AG04450 (cell line): ENCODE measurements at regions not wholly inside any gene's neighbourhood (a gene's known extent, or its start where the extent isn't known, plus 50 kb on each side); places are given as distances from the start of the nearest gene placed in this dataset.

Source experiments
- CTCF ChIA-PET: fragments of 300-600, 350-600 bp; formaldehyde crosslinking; extraction: SDS; loops from one replicate; lab custom pipeline; 2022; ENCODE audit warnings: antibody characterized with exemption, inconsistent platforms; lab: Charles Lee
- POLR2A ChIA-PET: fragments of 350-600 bp; formaldehyde crosslinking; extraction: SDS; loops from one replicate; lab custom pipeline; 2021; ENCODE audit warnings: antibody characterized with exemption, inconsistent platforms; lab: Yijun Ruan, JAX
- DNase-seq: peaks from one replicate; pipeline ENCODE4 v3.0.0-alpha.2; 2011; ENCODE audit warnings: low read depth, low spot score
- H3K27ac ChIP-seq: one replicate; pipeline ENCODE4 v1.5.1; 2012; ENCODE audit warnings: low read depth, low read length, control low read depth
- H3K27me3 ChIP-seq: one replicate; pipeline ENCODE4 v1.6.0; 2012; ENCODE audit warnings: low read length; ENCODE audit not compliant: control insufficient read depth, insufficient read depth
- H3K4me3 ChIP-seq: 2 replicates; pipeline ENCODE4 v1.5.1; 2011; ENCODE audit warnings: mild to moderate bottlenecking, low read depth, low read length, control low read depth
- H3K9me3 ChIP-seq: 2 replicates; pipeline ENCODE4 v1.5.1; 2012; ENCODE audit warnings: low read length; ENCODE audit not compliant: control insufficient read depth, insufficient read depth
- CTCF ChIP-seq: IDR thresholded peaks from 2 replicates; pipeline ENCODE4 v1.5.1; 2011; ENCODE audit warnings: low read depth, low read length, control low read depth, inconsistent platforms

- DNase-seq: no peak
- no peaks in the 10 kb centered on the region for H3K27me3 ChIP-seq
- peaks cover 15% of the 10 kb centered on the region for H3K9me3 ChIP-seq
- POLR2A ChIA-PET: no interaction called here
- no peak for TF ChIP-seq CTCF
- no peak overlapping the region for H3K4me3 ChIP-seq
- CTCF ChIA-PET: no interaction called here
- no peak overlapping the region for H3K27ac ChIP-seq
These were observed 2258.8 kb upstream of the WWC1 start for GRCh38 chr5:166032601-166033000.

GRCh38 chr5:166045961-166046360, 2245.5 kb upstream of the WWC1 start:
- no peaks in the 10 kb centered on the region for H3K27me3 ChIP-seq
- ChIA-PET POLR2A (no interaction called here), CTCF (no interaction called here)
- peaks cover 7% of the 10 kb centered on the region for H3K9me3 ChIP-seq
- no peak for TF ChIP-seq CTCF
- H3K27ac ChIP-seq: no peak overlapping the region
- H3K4me3 ChIP-seq: no peak overlapping the region
- DNase-seq: no peak

GRCh38 chr5:166046956-166047355, 2244.5 kb upstream of the WWC1 start:
- ChIA-PET POLR2A (no interaction called here), CTCF (no interaction called here)
- TF ChIP-seq CTCF: no peak
- Histone ChIP-seq H3K9me3 (peaks cover 9% of the 10 kb centered on the region), H3K27me3 (no peaks in the 10 kb centered on the region), H3K4me3 (no peak overlapping the region), H3K27ac (no peak overlapping the region)
- DNase-seq: no peak

GRCh38 chr5:166050531-166050930, 2240.9 kb upstream of the WWC1 start:
- CTCF ChIA-PET: no interaction called here
- no peak for DNase-seq
- TF ChIP-seq CTCF: no peak
- peaks cover 12% of the 10 kb centered on the region for H3K9me3 ChIP-seq
- H3K27ac ChIP-seq: no peak overlapping the region
- H3K4me3 ChIP-seq: no peak overlapping the region
- POLR2A ChIA-PET: no interaction called here
- no peaks in the 10 kb centered on the region for H3K27me3 ChIP-seq

GRCh38 chr5:166058660-166059059, 2232.8 kb upstream of the WWC1 start:
- no peak overlapping the region for H3K4me3 ChIP-seq
- DNase-seq: no peak
- TF ChIP-seq CTCF: no peak
- no peaks in the 10 kb centered on the region for H3K27me3 ChIP-seq
- ChIA-PET POLR2A (no interaction called here), CTCF (no interaction called here)
- peaks cover 17% of the 10 kb centered on the region for H3K9me3 ChIP-seq
- H3K27ac ChIP-seq: no peak overlapping the region
